ENCODE measurements at regions not wholly inside any gene's neighbourhood (a gene's known extent, or its start where the extent isn't known, plus 50 kb on each side); places are given as distances from the start of the nearest gene placed in this dataset.

DNA sequence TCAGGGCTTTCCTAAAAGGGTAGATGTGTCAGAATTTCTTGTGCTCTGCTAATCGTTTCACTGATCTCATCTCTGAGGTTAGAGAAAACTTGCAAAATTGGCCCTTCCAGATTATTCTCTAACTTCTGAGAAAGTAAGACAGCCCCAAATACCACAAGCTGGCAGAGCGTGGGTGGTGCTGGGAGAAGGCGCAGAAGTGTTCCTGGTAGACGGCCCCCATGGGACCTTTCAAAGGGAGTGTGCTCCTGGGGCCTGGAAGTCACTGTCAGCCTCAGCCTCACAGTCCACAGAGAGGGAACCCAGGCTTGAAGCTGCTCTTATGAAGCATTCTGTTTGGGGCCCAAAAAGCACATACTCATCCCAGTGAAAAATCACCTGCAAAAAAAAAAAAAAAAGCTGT lies 86.5 kb upstream of the PFN2 start:
- BruUV-seq (replicated peaks) = no TSS peak
- intact Hi-C loops (cut with micrococcal nuclease) = no loop called here
- Histone ChIP-seq H3K4me3 (replicated peaks in 1 of 2; ENCODE audit: low read depth in 1 of 2, low read length in 2 of 2) (no peak overlapping the region), H3K4me2 (ENCODE audit: low read length) (no peak overlapping the region), H3K9ac (ENCODE audit: low read length) (no peak overlapping the region), H4K20me1 (ENCODE audit: insufficient read depth) (no peaks in the 10 kb centered on the region), H3K9me3 (ENCODE audit: control insufficient read depth in 1 of 2, insufficient read depth in 1 of 2, low read depth in 1 of 2, low read length in 2 of 2) (no peaks in the 10 kb centered on the region), H3K79me2 (ENCODE audit: insufficient read depth, low read length) (no peaks in the 10 kb centered on the region), H3K4me1 (ENCODE audit: control insufficient read depth in 1 of 2, insufficient read depth in 2 of 2, low read length in 2 of 2) (no peaks in the 10 kb centered on the region), H3K9me2 (ENCODE audit: insufficient read depth) (no peaks in the 10 kb centered on the region; the same call in 1 of the 2 replicates), H2AFZ (ENCODE audit: low read depth, low read length, poor library complexity, severe bottlenecking) (no peak overlapping the region), H3K36me3 (ENCODE audit: control insufficient read depth in 1 of 2, insufficient read depth in 2 of 2, low read length in 2 of 2) (no peaks in the 10 kb centered on the region), H3K27ac (ENCODE audit: low read depth, low read length) (no peak overlapping the region), H3K27me3 (ENCODE audit: insufficient read depth, low read length) (no peaks in the 10 kb centered on the region; the same call in 1 of the 2 replicates)
- CTCF ChIA-PET = interaction anchor here (1.3 kb wide), 1 partner anchor 127 kb away, joined by 3 read pairs; no protein-coding TSS in a partner anchor
- ATAC-seq (no peak), DNase-seq (ENCODE audit: low read depth, low spot score) (no peak)
- POLR2A ChIA-PET = no interaction called here
- RAD21 ChIA-PET (ENCODE audit: low non-redundant PET in 1 of 2, low total read pairs in 2 of 2, uncharacterized antibody in 2 of 2, unreplicated experiment in 2 of 2) = no interaction called here
- TF ChIP-seq POLR2A (IDR thresholded peaks at IDR 0.05; ENCODE audit: borderline replicate concordance, extremely low read depth, insufficient read depth, insufficient read length) (no peak), EZH2 (IDR thresholded peaks at IDR 0.05) (no peak), EZH2phosphoT487 (IDR thresholded peaks at IDR 0.05; ENCODE audit: borderline replicate concordance) (no peak), JUND (IDR thresholded peaks at IDR 0.05) (no peak), SIN3A (IDR thresholded peaks at IDR 0.05; ENCODE audit: low read depth) (no peak), CTCF (IDR thresholded peaks at IDR 0.05 in 2 of 3, conservative IDR thresholded peaks at IDR 0.05 in 1 of 3; ENCODE audit: borderline replicate concordance in 1 of 3, insufficient read depth in 1 of 3, low read depth in 2 of 3, low read length in 2 of 3) (no peak), ATF3 (IDR thresholded peaks at IDR 0.05) (no peak), SP1 (IDR thresholded peaks at IDR 0.05; ENCODE audit: low read depth) (no peak), TCF7L2 (IDR thresholded peaks at IDR 0.05; ENCODE audit: borderline replicate concordance, extremely low read depth, insufficient read depth, insufficient read length) (no peak), ZFX (IDR thresholded peaks at IDR 0.05) (no peak), ELF1 (IDR thresholded peaks at IDR 0.05; ENCODE audit: borderline replicate concordance, low read depth) (no peak), FOSL1 (IDR thresholded peaks at IDR 0.05; ENCODE audit: low read depth) (no peak)

All from HCT116 (cell line).